HG03565 (cell line): ENCODE measurements at regions not wholly inside any gene's neighbourhood (a gene's known extent, or its start where the extent isn't known, plus 50 kb on each side); places are given as distances from the start of the nearest gene placed in this dataset.
A peak's percentile ranks its signal among the peaks of the same experiment; 100 is the strongest.

Experiments used
- ATAC-seq: cut with Tn5 transposase; IDR thresholded peaks from one replicate; pipeline ENCODE4 v1.9.1; 2021; ENCODE audit warnings: mild to moderate bottlenecking, moderate library complexity; ENCODE audit not compliant: unreplicated experiment

GRCh38 chr2:176466918-176467452 is 197.7 kb downstream of the MTX2 start:
- ATAC-seq = no peak

GRCh38 chr2:176467595-176467994 is 198.4 kb downstream of the MTX2 start:
- ATAC-seq = no peak

- ATAC-seq = no peak
These were observed 199.3 kb downstream of the MTX2 start for GRCh38 chr2:176468457-176469113.

GRCh38 chr2:176470713-176471112 is 201.5 kb downstream of the MTX2 start:
- ATAC-seq = no peak

- no peak for ATAC-seq
These were observed 202.7 kb downstream of the MTX2 start for GRCh38 chr2:176471949-176472348.

- ATAC-seq = peak; percentile 63
These were observed 203.9 kb downstream of the MTX2 start for GRCh38 chr2:176473177-176473576.

- no peak for ATAC-seq
These were observed 204.6 kb downstream of the MTX2 start for GRCh38 chr2:176473851-176474250.

- no peak for ATAC-seq
These were observed 208.1 kb downstream of the MTX2 start for GRCh38 chr2:176477336-176477735.

- no peak for ATAC-seq
These were observed 210.7 kb downstream of the MTX2 start for GRCh38 chr2:176479961-176480360.

GRCh38 chr2:176482107-176482506 is 212.9 kb downstream of the MTX2 start:
- ATAC-seq = no peak

- ATAC-seq = no peak
These were observed 214.2 kb downstream of the MTX2 start for GRCh38 chr2:176483476-176483875.

GRCh38 chr2:176483901-176484568 is 214.8 kb downstream of the MTX2 start:
- no peak for ATAC-seq

- ATAC-seq = no peak
These were observed 215.6 kb downstream of the MTX2 start for GRCh38 chr2:176484838-176485237.

GRCh38 chr2:176488431-176488830 is 219.2 kb downstream of the MTX2 start:
- no peak for ATAC-seq

GRCh38 chr2:176490061-176490861 is 221.0 kb downstream of the MTX2 start:
- no peak for ATAC-seq

GRCh38 chr2:176491172-176491904 is 222.1 kb downstream of the MTX2 start:
- peak; percentile 87 for ATAC-seq

GRCh38 chr2:176492583-176492982 is 223.3 kb downstream of the MTX2 start:
- ATAC-seq = no peak

- ATAC-seq = peak; percentile 35
These were observed 224.1 kb downstream of the MTX2 start for GRCh38 chr2:176493226-176493825.

GRCh38 chr2:176493909-176494308 is 224.7 kb downstream of the MTX2 start:
- no peak for ATAC-seq

- ATAC-seq = no peak
These were observed 225.7 kb downstream of the MTX2 start for GRCh38 chr2:176494949-176495353.
